ENCODE measurements at regions not wholly inside any gene's neighbourhood (a gene's known extent, or its start where the extent isn't known, plus 50 kb on each side); places are given as distances from the start of the nearest gene placed in this dataset.

- POLR2A ChIA-PET = no interaction called here
- no peaks in the 10 kb centered on the region for H3K79me2 ChIP-seq (ENCODE audit: insufficient read depth)
These were observed 177.3 kb upstream of the SGCG start for GRCh38 chr13:23003446-23003845.

More at GRCh38 chr13:23003446-23003845, 177.3 kb upstream of the SGCG start:
- WGBS (ENCODE audit: low lambda C conversion rate) = 12% methylated on average over 2 of the region's 2 CpGs
- H3K4me3 ChIP-seq (ENCODE audit: low read depth in 2 of 2, low read length in 1 of 2) = no peak overlapping the region
- no peak overlapping the region for H3K27ac ChIP-seq (ENCODE audit: low read depth in 2 of 2, low read length in 1 of 2)
- H3K4me1 ChIP-seq (ENCODE audit: control insufficient read depth in 1 of 2, insufficient read depth in 2 of 2, low read depth in 1 of 2, low read length in 1 of 2) = no peaks in the 10 kb centered on the region
- H4K20me1 ChIP-seq (ENCODE audit: insufficient read depth) = no peaks in the 10 kb centered on the region
- H3K36me3 ChIP-seq (replicated peaks in 1 of 2; ENCODE audit: control insufficient read depth in 1 of 2, insufficient read depth in 2 of 2, low read length in 1 of 2) = no peaks in the 10 kb centered on the region
- CTCF ChIA-PET = interaction anchor here (2.8 kb wide), 1 partner anchor 17 kb away, joined by 9 read pairs; no protein-coding TSS in a partner anchor
- no peak overlapping the region for H3K4me2 ChIP-seq
- H3F3A ChIP-seq (replicated peaks; ENCODE audit: insufficient read depth) = no peaks in the 10 kb centered on the region
- no peak for DNase-seq
- no peaks in the 10 kb centered on the region for H3K9me2 ChIP-seq
- no peak overlapping the region for H2AFZ ChIP-seq (ENCODE audit: low read depth)
- H3K9ac ChIP-seq = no peak overlapping the region
- H3K27me3 ChIP-seq (ENCODE audit: insufficient read depth) = no peaks in the 10 kb centered on the region
- TF ChIP-seq YY1 (IDR thresholded peaks at IDR 0.05; ENCODE audit: low read depth) (no peak), TAF1 (IDR thresholded peaks at IDR 0.05; ENCODE audit: borderline replicate concordance, low read depth, low read length) (no peak), FOSL2 (IDR thresholded peaks at IDR 0.05; ENCODE audit: borderline replicate concordance, low read depth) (no peak), TCF12 (IDR thresholded peaks at IDR 0.05) (no peak), REST (IDR thresholded peaks at IDR 0.05; ENCODE audit: low read depth, low read length) (no peak), EP300 (IDR thresholded peaks at IDR 0.05; ENCODE audit: borderline replicate concordance in 1 of 2, low read depth in 1 of 2, low read length in 1 of 2) (no peak), POLR2AphosphoS5 (IDR thresholded peaks at IDR 0.05; ENCODE audit: low read depth, low read length) (no peak), ZBTB33 (IDR thresholded peaks at IDR 0.05; ENCODE audit: borderline replicate concordance, low read depth) (no peak), EZH2phosphoT487 (IDR thresholded peaks at IDR 0.05; ENCODE audit: borderline replicate concordance, low read depth) (no peak), SIN3A (IDR thresholded peaks at IDR 0.05; ENCODE audit: borderline replicate concordance, low read depth, low read length) (no peak)
- TF ChIP-seq, protein P1, sequence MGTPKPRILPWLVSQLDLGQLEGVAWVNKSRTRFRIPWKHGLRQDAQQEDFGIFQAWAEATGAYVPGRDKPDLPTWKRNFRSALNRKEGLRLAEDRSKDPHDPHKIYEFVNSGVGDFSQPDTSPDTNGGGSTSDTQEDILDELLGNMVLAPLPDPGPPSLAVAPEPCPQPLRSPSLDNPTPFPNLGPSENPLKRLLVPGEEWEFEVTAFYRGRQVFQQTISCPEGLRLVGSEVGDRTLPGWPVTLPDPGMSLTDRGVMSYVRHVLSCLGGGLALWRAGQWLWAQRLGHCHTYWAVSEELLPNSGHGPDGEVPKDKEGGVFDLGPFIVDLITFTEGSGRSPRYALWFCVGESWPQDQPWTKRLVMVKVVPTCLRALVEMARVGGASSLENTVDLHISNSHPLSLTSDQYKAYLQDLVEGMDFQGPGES (IDR thresholded peaks at IDR 0.05; ENCODE audit: low read depth, low read length) = no peak
- TF ChIP-seq, protein P2, sequence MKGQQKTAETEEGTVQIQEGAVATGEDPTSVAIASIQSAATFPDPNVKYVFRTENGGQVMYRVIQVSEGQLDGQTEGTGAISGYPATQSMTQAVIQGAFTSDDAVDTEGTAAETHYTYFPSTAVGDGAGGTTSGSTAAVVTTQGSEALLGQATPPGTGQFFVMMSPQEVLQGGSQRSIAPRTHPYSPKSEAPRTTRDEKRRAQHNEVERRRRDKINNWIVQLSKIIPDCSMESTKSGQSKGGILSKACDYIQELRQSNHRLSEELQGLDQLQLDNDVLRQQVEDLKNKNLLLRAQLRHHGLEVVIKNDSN (IDR thresholded peaks at IDR 0.05; ENCODE audit: borderline replicate concordance, low read depth) = no peak
- H3K9me3 ChIP-seq = no peaks in the 10 kb centered on the region

Measured in SK-N-SH (cell line).